Ishikawa (cell line): ENCODE measurements at regions not wholly inside any gene's neighbourhood (a gene's known extent, or its start where the extent isn't known, plus 50 kb on each side); places are given as distances from the start of the nearest gene placed in this dataset.

Source experiments
- CEBPB ChIP-seq: IDR thresholded peaks from 2 replicates; pipeline ENCODE4 v1.6.1; 2012
- FOXM1 ChIP-seq: IDR thresholded peaks from 2 replicates; pipeline ENCODE4 v1.6.1; 2012; ENCODE audit warnings: low read depth, borderline replicate concordance
- RAD21 ChIP-seq: IDR thresholded peaks from 2 replicates; pipeline ENCODE4 v1.6.1; 2012; ENCODE audit warnings: low read depth
- TAF1 ChIP-seq: IDR thresholded peaks from 2 replicates; pipeline ENCODE4 v1.6.1; 2012; ENCODE audit warnings: low read depth, mild to moderate bottlenecking
- TEAD4 ChIP-seq: IDR thresholded peaks from 2 replicates; pipeline ENCODE4 v1.6.1; 2012
- USF1 ChIP-seq: IDR thresholded peaks from 2 replicates; pipeline ENCODE4 v1.6.1; 2012
- YY1 ChIP-seq: IDR thresholded peaks from 2 replicates; pipeline ENCODE4 v1.6.1; 2012; ENCODE audit warnings: low read depth
- TF ChIP-seq, protein P1 (sequence below): IDR thresholded peaks from 2 replicates; pipeline ENCODE4 v1.6.1; 2012

DNA sequence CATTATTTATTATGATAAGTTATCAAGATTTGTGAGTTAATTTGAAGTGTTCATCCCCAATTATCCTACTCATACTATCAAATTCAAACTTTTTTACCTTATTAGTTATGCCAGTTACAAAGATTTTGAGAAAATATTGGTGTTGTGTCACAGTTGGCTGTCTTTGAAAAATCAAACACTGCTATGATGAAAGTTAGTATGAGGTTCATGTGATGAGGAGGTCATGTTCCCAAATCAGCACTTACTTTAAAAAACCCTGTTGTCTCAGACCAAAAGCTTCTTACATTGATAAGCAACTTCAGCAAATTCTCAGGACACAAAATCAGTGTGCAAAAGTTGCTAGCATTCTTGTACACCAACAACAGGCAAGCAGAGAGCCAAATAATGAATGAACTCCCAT, 68.1 kb downstream of the TTC6 start:
- TF ChIP-seq, protein P1, sequence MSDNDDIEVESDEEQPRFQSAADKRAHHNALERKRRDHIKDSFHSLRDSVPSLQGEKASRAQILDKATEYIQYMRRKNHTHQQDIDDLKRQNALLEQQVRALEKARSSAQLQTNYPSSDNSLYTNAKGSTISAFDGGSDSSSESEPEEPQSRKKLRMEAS = no peak
- TF ChIP-seq TAF1 (no peak), CEBPB (no peak), USF1 (no peak), YY1 (no peak), RAD21 (no peak), TEAD4 (no peak), FOXM1 (no peak)
